Loucy (cell line): ENCODE measurements at regions not wholly inside any gene's neighbourhood (a gene's known extent, or its start where the extent isn't known, plus 50 kb on each side); places are given as distances from the start of the nearest gene placed in this dataset.

ENCODE experiments used
- H2AFZ ChIP-seq: fragments of 200-600 bp; sonication (generic); 2 replicates; pipeline ENCODE4 v1.6.0; 2016; ENCODE audit warnings: antibody characterized with exemption, mild to moderate bottlenecking, low read length, moderate library complexity
- H3F3A ChIP-seq: fragments of 200-600 bp; 2 replicates; pipeline ENCODE4 v1.6.0; 2016; ENCODE audit warnings: antibody characterized with exemption, low read depth, mild to moderate bottlenecking
- H3K27me3 ChIP-seq: fragments of 200-600 bp; sonication (generic); 2 replicates; pipeline ENCODE4 v1.6.1; 2014; ENCODE audit warnings: low read length, mild to moderate bottlenecking; ENCODE audit not compliant: insufficient read depth, poor library complexity, severe bottlenecking
- H3K36me3 ChIP-seq: fragments of 200-600 bp; sonication (generic); 2 replicates; pipeline ENCODE4 v1.6.1; 2016; ENCODE audit warnings: low read length; ENCODE audit not compliant: insufficient read depth
- H3K4me1 ChIP-seq: fragments of 200-600 bp; sonication (generic); 2 replicates; pipeline ENCODE4 v1.5.1; 2014; ENCODE audit warnings: low read length, mild to moderate bottlenecking; ENCODE audit not compliant: insufficient read depth, poor library complexity, severe bottlenecking
- H3K4me2 ChIP-seq: fragments of 200-600 bp; sonication (generic); 2 replicates; pipeline ENCODE4 v1.6.0; 2014; ENCODE audit warnings: antibody characterized with exemption, low read length, low read depth, mild to moderate bottlenecking; ENCODE audit not compliant: poor library complexity, severe bottlenecking
- H3K4me3 ChIP-seq: fragments of 200-600 bp; sonication (generic); 2 replicates; pipeline ENCODE4 v1.5.1; 2014; ENCODE audit warnings: low read length, mild to moderate bottlenecking, mixed read lengths; ENCODE audit not compliant: poor library complexity, severe bottlenecking
- H3K79me2 ChIP-seq: fragments of 200-600 bp; sonication (generic); 2 replicates; pipeline ENCODE4 v1.6.1; 2014; ENCODE audit warnings: low read length; ENCODE audit not compliant: insufficient read depth
- H3K9ac ChIP-seq: fragments of 200-600 bp; sonication (generic); 2 replicates; pipeline ENCODE4 v1.6.0; 2014; ENCODE audit warnings: mild to moderate bottlenecking, low read depth, low read length, moderate library complexity; ENCODE audit not compliant: poor library complexity, severe bottlenecking
- H3K9me2 ChIP-seq: fragments of 200-600 bp; sonication (generic); replicated peaks from 2 replicates; pipeline ENCODE4 v1.6.1; 2016; ENCODE audit warnings: low read depth, low read length, mixed read lengths
- H3K9me3 ChIP-seq: fragments of 200-600 bp; sonication (generic); 2 replicates; pipeline ENCODE4 v1.6.1; 2014; ENCODE audit warnings: mild to moderate bottlenecking, antibody characterized with exemption, low read length, low read depth; ENCODE audit not compliant: insufficient read depth
- H4K20me1 ChIP-seq: fragments of 200-600 bp; sonication (generic); 2 replicates; pipeline ENCODE4 v1.6.0; 2014; ENCODE audit warnings: antibody characterized with exemption, low read length, mild to moderate bottlenecking; ENCODE audit not compliant: insufficient read depth, poor library complexity, severe bottlenecking
- EZH2phosphoT487 ChIP-seq: fragments of 200-600 bp; IDR thresholded peaks from 2 replicates; pipeline ENCODE4 v1.6.1; 2018; ENCODE audit warnings: antibody characterized with exemption, mild to moderate bottlenecking, moderate library complexity, borderline replicate concordance
- TF ChIP-seq, protein P1 (sequence below): fragments of 200-600 bp; sonication (generic); conservative IDR thresholded peaks from 2 replicates; pipeline ENCODE4 v1.5.1; 2014; ENCODE audit warnings: mild to moderate bottlenecking, antibody characterized with exemption, low read length

DNA sequence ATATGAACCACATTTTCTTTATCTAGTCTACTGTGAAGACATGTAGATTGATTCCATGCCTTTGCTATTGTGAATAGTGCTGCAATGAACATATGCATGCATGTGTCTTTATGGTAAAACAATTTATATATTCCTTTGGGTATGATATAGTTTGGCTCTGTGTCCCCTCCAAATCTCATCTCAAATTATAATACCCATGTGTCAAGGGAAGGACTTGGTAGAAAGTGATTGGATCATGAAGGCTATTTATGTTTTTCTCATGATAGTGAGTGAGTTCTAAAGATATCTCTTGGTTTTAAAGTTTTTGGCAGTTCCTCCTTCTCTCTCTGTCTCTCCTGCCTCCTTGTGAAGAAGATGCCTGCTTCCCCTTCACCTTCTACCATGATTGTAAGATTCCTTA, 248.7 kb downstream of the GPR37 start:
- no peak for TF ChIP-seq EZH2phosphoT487
- TF ChIP-seq, protein P1, sequence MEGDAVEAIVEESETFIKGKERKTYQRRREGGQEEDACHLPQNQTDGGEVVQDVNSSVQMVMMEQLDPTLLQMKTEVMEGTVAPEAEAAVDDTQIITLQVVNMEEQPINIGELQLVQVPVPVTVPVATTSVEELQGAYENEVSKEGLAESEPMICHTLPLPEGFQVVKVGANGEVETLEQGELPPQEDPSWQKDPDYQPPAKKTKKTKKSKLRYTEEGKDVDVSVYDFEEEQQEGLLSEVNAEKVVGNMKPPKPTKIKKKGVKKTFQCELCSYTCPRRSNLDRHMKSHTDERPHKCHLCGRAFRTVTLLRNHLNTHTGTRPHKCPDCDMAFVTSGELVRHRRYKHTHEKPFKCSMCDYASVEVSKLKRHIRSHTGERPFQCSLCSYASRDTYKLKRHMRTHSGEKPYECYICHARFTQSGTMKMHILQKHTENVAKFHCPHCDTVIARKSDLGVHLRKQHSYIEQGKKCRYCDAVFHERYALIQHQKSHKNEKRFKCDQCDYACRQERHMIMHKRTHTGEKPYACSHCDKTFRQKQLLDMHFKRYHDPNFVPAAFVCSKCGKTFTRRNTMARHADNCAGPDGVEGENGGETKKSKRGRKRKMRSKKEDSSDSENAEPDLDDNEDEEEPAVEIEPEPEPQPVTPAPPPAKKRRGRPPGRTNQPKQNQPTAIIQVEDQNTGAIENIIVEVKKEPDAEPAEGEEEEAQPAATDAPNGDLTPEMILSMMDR: no peak
- Histone ChIP-seq H3K4me1 (no peaks in the 10 kb centered on the region), H4K20me1 (no peaks in the 10 kb centered on the region), H3K27me3 (no peaks in the 10 kb centered on the region), H3K9me3 (no peaks in the 10 kb centered on the region), H3K4me3 (no peak overlapping the region), H3K4me2 (no peak overlapping the region), H3K9ac (no peak overlapping the region), H2AFZ (no peak overlapping the region), H3K36me3 (no peaks in the 10 kb centered on the region), H3K9me2 (no peaks in the 10 kb centered on the region), H3F3A (no peaks in the 10 kb centered on the region), H3K79me2 (no peaks in the 10 kb centered on the region)

DNA sequence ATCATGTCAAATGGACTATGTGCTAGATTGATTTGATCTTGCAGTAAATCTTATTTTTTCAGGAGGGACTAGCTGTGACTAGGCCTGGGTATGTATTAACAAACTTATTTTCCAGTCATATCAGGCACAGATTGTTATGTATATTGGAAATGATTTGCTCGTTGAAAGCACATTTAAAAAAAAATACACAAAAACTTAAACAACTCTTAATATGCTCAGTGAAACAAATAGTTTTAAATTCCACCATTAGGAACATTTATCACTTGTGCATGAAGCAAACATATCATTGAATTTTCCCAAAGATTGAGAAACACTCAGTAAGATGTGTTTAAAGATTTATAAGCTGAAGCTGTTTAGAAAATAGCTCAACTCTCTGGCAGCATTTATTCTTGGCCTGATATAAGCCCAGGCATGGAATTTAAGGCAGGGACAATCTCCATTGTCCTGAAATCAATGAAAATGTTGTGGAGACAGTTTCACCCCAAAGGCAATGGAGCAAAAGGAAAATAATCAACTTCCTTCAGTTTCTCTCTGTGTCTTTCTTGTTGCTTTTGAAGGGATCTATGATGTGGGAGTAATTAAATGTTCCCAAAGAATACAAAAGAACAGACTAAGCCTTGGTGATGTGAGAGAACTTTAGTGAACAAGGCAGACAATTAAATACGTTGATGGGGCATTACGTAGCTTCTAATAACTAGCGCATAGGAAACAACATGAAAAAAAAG, 250.3 kb downstream of the GPR37 start:
- Histone ChIP-seq H2AFZ (no peak overlapping the region), H3K4me3 (no peak overlapping the region), H3K27me3 (no peaks in the 10 kb centered on the region), H3K36me3 (no peaks in the 10 kb centered on the region), H3K9me2 (no peaks in the 10 kb centered on the region), H3K9me3 (no peaks in the 10 kb centered on the region), H4K20me1 (no peaks in the 10 kb centered on the region), H3K9ac (no peak overlapping the region), H3F3A (no peaks in the 10 kb centered on the region), H3K4me1 (no peaks in the 10 kb centered on the region), H3K4me2 (no peak overlapping the region), H3K79me2 (no peaks in the 10 kb centered on the region)
- no peak for TF ChIP-seq EZH2phosphoT487

DNA sequence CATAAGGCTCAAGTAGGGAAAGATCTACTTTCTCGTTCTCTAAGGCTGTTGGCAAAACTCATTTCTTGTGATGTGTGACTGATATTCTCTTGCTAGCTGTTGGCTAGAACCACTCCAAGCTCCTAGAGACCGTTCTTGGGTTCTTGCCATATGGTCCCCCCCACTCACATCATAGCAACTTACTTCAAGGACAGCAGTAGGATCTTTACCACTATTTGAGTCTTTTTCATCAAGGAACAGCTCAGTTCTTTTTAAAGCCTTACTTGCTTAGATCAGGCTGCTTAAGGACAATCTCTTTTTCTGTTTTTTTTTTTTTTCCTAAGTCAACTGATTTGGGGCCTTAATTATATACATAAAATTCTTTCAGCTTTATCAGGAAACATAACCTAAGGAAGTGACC, 251.1 kb downstream of the GPR37 start:
- no peaks in the 10 kb centered on the region for H4K20me1 ChIP-seq
- H3K79me2 ChIP-seq: no peaks in the 10 kb centered on the region
- no peak overlapping the region for H3K4me2 ChIP-seq
- no peaks in the 10 kb centered on the region for H3K9me2 ChIP-seq
- no peaks in the 10 kb centered on the region for H3K4me1 ChIP-seq
- TF ChIP-seq, protein P1: no peak
- TF ChIP-seq EZH2phosphoT487: no peak
- H2AFZ ChIP-seq: no peak overlapping the region
- no peak overlapping the region for H3K4me3 ChIP-seq
- H3K9me3 ChIP-seq: no peaks in the 10 kb centered on the region
- H3F3A ChIP-seq: no peaks in the 10 kb centered on the region
- no peak overlapping the region for H3K9ac ChIP-seq
- no peaks in the 10 kb centered on the region for H3K36me3 ChIP-seq
- H3K27me3 ChIP-seq: no peaks in the 10 kb centered on the region

DNA sequence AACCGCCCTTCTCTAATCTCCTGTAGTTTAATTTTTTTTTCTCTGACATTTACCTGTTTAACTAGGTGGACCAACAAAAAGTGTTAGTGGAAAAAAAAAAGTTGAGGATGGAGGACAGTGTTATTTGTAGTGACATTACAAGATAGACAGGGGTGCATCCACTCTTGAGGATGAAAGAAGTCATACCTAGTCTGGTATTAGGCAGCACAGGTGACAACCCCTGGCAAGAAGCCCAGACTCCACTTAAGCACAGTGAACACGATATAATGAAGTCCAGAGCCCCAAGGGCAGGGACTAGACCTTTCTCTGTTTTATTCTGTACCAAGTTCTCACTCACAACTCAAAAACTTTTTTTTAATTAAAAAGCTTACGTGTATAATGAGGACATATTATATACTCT, 268.4 kb downstream of the GPR37 start:
- Histone ChIP-seq H3F3A (no peaks in the 10 kb centered on the region), H3K9ac (no peak overlapping the region), H3K27me3 (no peaks in the 10 kb centered on the region), H3K4me3 (no peak overlapping the region), H3K9me2 (no peaks in the 10 kb centered on the region), H3K9me3 (no peaks in the 10 kb centered on the region), H4K20me1 (no peaks in the 10 kb centered on the region), H3K4me2 (no peak overlapping the region), H2AFZ (no peak overlapping the region), H3K36me3 (no peaks in the 10 kb centered on the region), H3K4me1 (no peaks in the 10 kb centered on the region), H3K79me2 (no peaks in the 10 kb centered on the region)
- TF ChIP-seq, protein P1: no peak
- no peak for TF ChIP-seq EZH2phosphoT487
